ENCODE measurements at regions not wholly inside any gene's neighbourhood (a gene's known extent, or its start where the extent isn't known, plus 50 kb on each side); places are given as distances from the start of the nearest gene placed in this dataset.

- no peak for TF ChIP-seq CBX3 (IDR thresholded peaks at IDR 0.05; ENCODE audit: low read depth)
- TF ChIP-seq EZH2 (IDR thresholded peaks at IDR 0.05) = no peak
- TF ChIP-seq TCF7L2 (IDR thresholded peaks at IDR 0.05; ENCODE audit: borderline replicate concordance, extremely low read depth, insufficient read depth, insufficient read length) = no peak
- no peak for TF ChIP-seq ZFX (IDR thresholded peaks at IDR 0.05)
- no peak for TF ChIP-seq CTCF (IDR thresholded peaks at IDR 0.05 in 2 of 3, conservative IDR thresholded peaks at IDR 0.05 in 1 of 3; ENCODE audit: borderline replicate concordance in 1 of 3, insufficient read depth in 1 of 3, low read depth in 2 of 3, low read length in 2 of 3)
- TF ChIP-seq POLR2AphosphoS5 (IDR thresholded peaks at IDR 0.05; ENCODE audit: low read depth, low read length) = no peak
- TF ChIP-seq ELF1 (IDR thresholded peaks at IDR 0.05; ENCODE audit: borderline replicate concordance, low read depth) = no peak
Observed at GRCh38 chr16:51565184-51565583, 414.1 kb upstream of the SALL1 start (continued).

- Histone ChIP-seq H3K27me3 (ENCODE audit: insufficient read depth, low read length) (no peaks in the 10 kb centered on the region), H3K36me3 (ENCODE audit: control insufficient read depth in 1 of 2, insufficient read depth in 2 of 2, low read length in 2 of 2) (no peaks in the 10 kb centered on the region), H3K79me2 (ENCODE audit: insufficient read depth, low read length) (no peaks in the 10 kb centered on the region), H2AFZ (ENCODE audit: low read depth, low read length, poor library complexity, severe bottlenecking) (no peak overlapping the region), H3K9ac (ENCODE audit: low read length) (no peak overlapping the region), H4K20me1 (ENCODE audit: insufficient read depth) (no peaks in the 10 kb centered on the region), H3K27ac (ENCODE audit: low read depth, low read length) (no peak overlapping the region), H3K4me2 (ENCODE audit: low read length) (no peak overlapping the region), H3K9me3 (ENCODE audit: control insufficient read depth in 1 of 2, insufficient read depth in 1 of 2, low read depth in 1 of 2, low read length in 2 of 2) (peaks cover 6 to 8% of the 10 kb centered on the region in 2 experiments; a peak in 2 of 4 replicates), H3K4me1 (ENCODE audit: control insufficient read depth in 1 of 2, insufficient read depth in 2 of 2, low read length in 2 of 2) (no peaks in the 10 kb centered on the region), H3K9me2 (ENCODE audit: insufficient read depth) (no peaks in the 10 kb centered on the region), H3K4me3 (replicated peaks in 1 of 2; ENCODE audit: low read depth in 1 of 2, low read length in 2 of 2) (no peak overlapping the region)
- POLR2A ChIA-PET = no interaction called here
- no peak for ATAC-seq
- CTCF ChIA-PET = no interaction called here
- no peak for TF ChIP-seq EZH2phosphoT487 (IDR thresholded peaks at IDR 0.05; ENCODE audit: borderline replicate concordance)
- TF ChIP-seq ZNF274 (IDR thresholded peaks at IDR 0.05; ENCODE audit: low read depth, low read length) = no peak
- no peak for TF ChIP-seq RAD21 (IDR thresholded peaks at IDR 0.05; ENCODE audit: low read depth)
- no peak for DNase-seq (ENCODE audit: low read depth, low spot score)
- BruUV-seq (replicated peaks) = no TSS peak
- intact Hi-C loops (cut with micrococcal nuclease) = no loop called here
- RAD21 ChIA-PET (ENCODE audit: low non-redundant PET in 1 of 2, low total read pairs in 2 of 2, uncharacterized antibody in 2 of 2, unreplicated experiment in 2 of 2) = no interaction called here
Observed at GRCh38 chr16:51562891-51563290, 411.8 kb upstream of the SALL1 start.
